GM21619 (cell line): ENCODE measurements at regions not wholly inside any gene's neighbourhood (a gene's known extent, or its start where the extent isn't known, plus 50 kb on each side); places are given as distances from the start of the nearest gene placed in this dataset.

ENCODE experiments used
- ATAC-seq: cut with Tn5 transposase; IDR thresholded peaks from one replicate; pipeline ENCODE4 v1.9.1; 2021; ENCODE audit not compliant: unreplicated experiment

- no peak for ATAC-seq
Observed at GRCh38 chr12:91383099-91383498, 200.5 kb upstream of the DCN start.

- ATAC-seq: peak; percentile 85
Observed at GRCh38 chr12:91382081-91382543, 199.5 kb upstream of the DCN start.

GRCh38 chr12:91381309-91381804, 198.7 kb upstream of the DCN start:
- ATAC-seq: peak; percentile 62

GRCh38 chr12:91380631-91381030, 198.0 kb upstream of the DCN start:
- ATAC-seq: no peak

- no peak for ATAC-seq
Observed at GRCh38 chr12:91379051-91379775, 196.6 kb upstream of the DCN start.

GRCh38 chr12:91377436-91377835, 194.8 kb upstream of the DCN start:
- ATAC-seq: no peak

- no peak for ATAC-seq
Observed at GRCh38 chr12:91373086-91373485, 190.5 kb upstream of the DCN start.

GRCh38 chr12:91370086-91370868, 187.7 kb upstream of the DCN start:
- no peak for ATAC-seq

GRCh38 chr12:91368613-91369012, 186.0 kb upstream of the DCN start:
- ATAC-seq: no peak

- no peak for ATAC-seq
Observed at GRCh38 chr12:91367234-91367849, 184.7 kb upstream of the DCN start.

- ATAC-seq: no peak
Observed at GRCh38 chr12:91364471-91365184, 182.0 kb upstream of the DCN start.

- ATAC-seq: no peak
Observed at GRCh38 chr12:91361864-91362263, 179.2 kb upstream of the DCN start.

GRCh38 chr12:91357381-91357780, 174.8 kb upstream of the DCN start:
- no peak for ATAC-seq

- no peak for ATAC-seq
Observed at GRCh38 chr12:91356405-91356804, 173.8 kb upstream of the DCN start.

GRCh38 chr12:91355150-91356006, 172.8 kb upstream of the DCN start:
- peak; percentile 94 for ATAC-seq

GRCh38 chr12:91353266-91353665, 170.6 kb upstream of the DCN start:
- ATAC-seq: no peak

- no peak for ATAC-seq
Observed at GRCh38 chr12:91349476-91349875, 166.9 kb upstream of the DCN start.

- no peak for ATAC-seq
Observed at GRCh38 chr12:91347481-91348214, 165.0 kb upstream of the DCN start.

- no peak for ATAC-seq
Observed at GRCh38 chr12:91346827-91347226, 164.2 kb upstream of the DCN start.
